T47D (cell line): ENCODE measurements at regions not wholly inside any gene's neighbourhood (a gene's known extent, or its start where the extent isn't known, plus 50 kb on each side); places are given as distances from the start of the nearest gene placed in this dataset.

ENCODE experiments used
- DNase-seq, 2 experiments: peaks; one replicate each; pipeline versions ENCODE4 v3.0.0 to v3.0.0-alpha.2; 2011 to 2012; ENCODE audit warnings: low read depth in 1 of 2, low spot score in 1 of 2
- JUND ChIP-seq: IDR thresholded peaks from 2 replicates; pipeline ENCODE4 v1.6.1; 2012; ENCODE audit warnings: low read depth
- in situ Hi-C: cut with HindIII; loops from 2 replicates; pipeline ENCODE4 v1.10.0; 2016; ENCODE audit warnings: low sequenced_read_pairs, low pct_unique_long_range_greater_than_20kb

- no peak for DNase-seq
- TF ChIP-seq JUND = no peak
- in situ Hi-C loops = no loop called here
Measured at GRCh38 chr21:28770867-28771661, 221.6 kb downstream of the LTN1 start.

GRCh38 chr21:28769683-28770082, 223.0 kb downstream of the LTN1 start:
- DNase-seq = no peak
- in situ Hi-C loops = no loop called here
- no peak for TF ChIP-seq JUND

GRCh38 chr21:28768753-28769152, 223.9 kb downstream of the LTN1 start:
- in situ Hi-C loops = no loop called here
- no peak for DNase-seq
- no peak for TF ChIP-seq JUND

DNA sequence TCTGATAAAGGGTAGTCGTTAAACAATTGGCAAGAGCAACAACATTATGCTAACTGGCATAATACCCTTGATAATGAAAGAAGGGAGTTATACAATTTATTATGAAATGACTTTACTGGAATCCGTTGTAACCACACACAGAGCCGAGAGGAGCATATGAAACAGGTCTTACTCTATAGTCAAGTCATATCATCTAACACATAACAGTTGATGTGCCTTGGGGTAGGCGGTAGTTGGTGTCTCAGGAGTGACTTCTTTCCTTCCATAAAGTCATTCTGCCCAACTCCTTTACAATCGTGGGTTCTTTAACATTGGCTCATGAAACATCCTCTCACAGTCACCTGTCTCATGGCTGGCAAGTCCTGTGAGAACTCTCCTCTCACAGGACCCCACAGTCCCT, 225.2 kb downstream of the LTN1 start:
- no peak for TF ChIP-seq JUND
- no peak for DNase-seq
- in situ Hi-C loops = no loop called here

GRCh38 chr21:28763809-28764418, 228.8 kb downstream of the LTN1 start:
- in situ Hi-C loops = no loop called here
- TF ChIP-seq JUND = no peak
- no peak for DNase-seq

DNA sequence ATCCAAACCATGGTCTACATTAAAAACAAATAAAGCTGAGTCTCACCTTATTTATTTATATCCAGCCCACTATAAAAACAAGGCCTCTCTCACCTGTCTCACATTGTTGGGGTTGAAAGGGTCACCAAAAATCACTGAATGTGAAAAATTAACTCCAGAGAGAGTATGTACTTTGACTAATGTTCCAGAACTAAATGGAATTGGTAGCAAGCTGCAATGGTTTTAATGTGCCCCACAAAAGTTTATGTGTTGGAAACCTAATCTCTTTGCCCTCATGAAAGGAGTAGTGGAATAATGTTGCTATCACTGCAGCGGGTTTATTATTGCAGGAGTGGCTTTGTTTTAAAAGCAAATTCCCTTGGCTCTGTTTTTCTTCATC, 230.3 kb downstream of the LTN1 start:
- in situ Hi-C loops = no loop called here
- no peak for TF ChIP-seq JUND
- DNase-seq = no peak

GRCh38 chr21:28761674-28762356, 230.9 kb downstream of the LTN1 start:
- no peak for DNase-seq
- in situ Hi-C loops = no loop called here
- no peak for TF ChIP-seq JUND

- in situ Hi-C loops = no loop called here
- DNase-seq = no peak
- TF ChIP-seq JUND = no peak
Measured at GRCh38 chr21:28758883-28759242, 233.8 kb downstream of the LTN1 start.

- no peak for TF ChIP-seq JUND
- in situ Hi-C loops = no loop called here
- peak in 1 of 2 experiments; percentile 16 for DNase-seq
Measured at GRCh38 chr21:28758042-28758882, 234.4 kb downstream of the LTN1 start.

DNA sequence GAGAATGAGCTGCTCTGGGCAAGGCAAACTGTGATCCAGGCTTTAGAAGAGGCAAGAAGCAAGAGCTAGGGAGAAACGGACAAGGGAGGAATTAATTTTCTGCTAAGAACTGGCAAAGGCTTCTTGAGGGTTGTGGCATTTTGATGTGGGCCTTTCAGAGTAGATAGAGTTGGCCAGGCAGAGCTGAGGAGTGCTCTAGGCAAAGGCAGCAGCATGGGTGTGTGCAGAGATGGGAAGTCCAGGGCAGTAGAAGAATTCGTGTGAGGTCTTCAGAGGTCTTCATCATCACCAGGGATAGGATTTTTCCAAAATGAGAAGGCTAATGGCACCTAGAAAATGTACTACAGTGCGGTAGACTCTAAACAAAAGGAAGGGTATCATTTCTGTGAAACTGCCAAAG, 237.8 kb downstream of the LTN1 start:
- DNase-seq = no peak
- in situ Hi-C loops = no loop called here
- no peak for TF ChIP-seq JUND

DNA sequence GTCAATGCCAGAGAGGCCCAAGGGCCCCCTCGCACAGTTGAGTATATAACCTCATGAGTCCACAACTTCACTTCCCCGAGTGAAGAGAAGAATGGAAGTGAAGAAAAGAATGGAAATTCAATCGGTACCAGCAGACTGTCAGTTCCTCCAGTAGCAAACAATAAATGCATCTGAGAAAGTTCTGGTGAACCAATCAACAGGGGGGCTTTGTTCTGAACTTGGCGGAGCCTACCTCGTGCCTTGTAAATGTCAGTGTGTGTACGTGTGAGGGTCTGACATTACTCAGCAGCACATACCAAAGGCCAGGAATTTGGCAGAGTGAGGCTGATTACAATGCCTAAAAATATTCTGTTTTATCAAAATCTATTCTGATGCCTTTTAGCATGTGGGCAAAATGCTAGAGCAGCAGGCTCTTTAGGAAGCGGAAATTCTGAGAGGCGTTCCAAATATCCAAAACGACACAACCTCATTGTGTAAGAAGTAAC, 238.5 kb downstream of the LTN1 start:
- in situ Hi-C loops = no loop called here
- DNase-seq = no peak
- TF ChIP-seq JUND = no peak

DNA sequence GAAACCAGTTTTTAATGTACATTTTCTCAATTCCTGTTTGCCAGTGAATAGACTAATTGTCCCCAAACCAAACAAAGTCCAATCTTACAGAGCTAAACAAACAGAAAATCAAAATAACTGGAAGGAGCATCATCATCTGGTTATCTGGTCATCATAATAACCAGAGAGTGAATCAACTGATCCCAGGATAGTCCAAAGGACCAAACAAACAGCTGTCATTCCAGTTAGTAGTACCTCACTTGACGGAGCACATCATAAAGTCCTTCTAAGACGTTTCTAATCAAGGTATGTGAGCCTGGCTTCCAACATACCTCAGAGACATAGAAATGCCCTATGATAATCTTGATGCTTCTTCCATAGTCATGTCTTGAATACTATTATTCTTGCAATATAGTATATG, 240.5 kb downstream of the LTN1 start:
- TF ChIP-seq JUND = no peak
- DNase-seq = no peak
- in situ Hi-C loops = no loop called here
